GM19099 (cell line): ENCODE measurements at regions not wholly inside any gene's neighbourhood (a gene's known extent, or its start where the extent isn't known, plus 50 kb on each side); places are given as distances from the start of the nearest gene placed in this dataset.

Source experiments
- POLR2A ChIP-seq: IDR thresholded peaks from 3 replicates; pipeline ENCODE4 v1.6.1; 2011; ENCODE audit warnings: low read depth; ENCODE audit not compliant: insufficient read length; ENCODE audit errors: extremely low read depth

GRCh38 chr11:19508165-19508564 lies 204.5 kb upstream of the NAV2 start:
- TF ChIP-seq POLR2A = no peak

GRCh38 chr11:19506816-19507486 lies 205.7 kb upstream of the NAV2 start:
- no peak for TF ChIP-seq POLR2A

GRCh38 chr11:19502691-19503253 lies 209.9 kb upstream of the NAV2 start:
- no peak for TF ChIP-seq POLR2A

GRCh38 chr11:19501631-19502030 lies 211.0 kb upstream of the NAV2 start:
- TF ChIP-seq POLR2A = no peak

GRCh38 chr11:19499999-19500398 lies 212.6 kb upstream of the NAV2 start:
- TF ChIP-seq POLR2A = no peak

GRCh38 chr11:19499026-19499669 lies 213.5 kb upstream of the NAV2 start:
- TF ChIP-seq POLR2A = no peak

- no peak for TF ChIP-seq POLR2A
Observed at GRCh38 chr11:19493446-19494213, 219.0 kb upstream of the NAV2 start.

- TF ChIP-seq POLR2A = no peak
Observed at GRCh38 chr11:19482319-19483100, 230.1 kb upstream of the NAV2 start.

- no peak for TF ChIP-seq POLR2A
Observed at GRCh38 chr11:19480540-19480939, 232.1 kb upstream of the NAV2 start.

- TF ChIP-seq POLR2A = no peak
Observed at GRCh38 chr11:19478891-19479290, 233.7 kb upstream of the NAV2 start.

GRCh38 chr11:19474954-19475721 lies 234.4 kb upstream of the E2F8 start:
- no peak for TF ChIP-seq POLR2A

GRCh38 chr11:19474211-19474610 lies 233.5 kb upstream of the E2F8 start:
- TF ChIP-seq POLR2A = no peak

GRCh38 chr11:19472679-19473078 lies 231.9 kb upstream of the E2F8 start:
- no peak for TF ChIP-seq POLR2A

GRCh38 chr11:19467904-19468303 lies 227.2 kb upstream of the E2F8 start:
- no peak for TF ChIP-seq POLR2A

- no peak for TF ChIP-seq POLR2A
Observed at GRCh38 chr11:19466314-19466713, 225.6 kb upstream of the E2F8 start.

GRCh38 chr11:19463976-19464375 lies 223.2 kb upstream of the E2F8 start:
- no peak for TF ChIP-seq POLR2A
